ENCODE measurements at regions not wholly inside any gene's neighbourhood (a gene's known extent, or its start where the extent isn't known, plus 50 kb on each side); places are given as distances from the start of the nearest gene placed in this dataset.

DNA sequence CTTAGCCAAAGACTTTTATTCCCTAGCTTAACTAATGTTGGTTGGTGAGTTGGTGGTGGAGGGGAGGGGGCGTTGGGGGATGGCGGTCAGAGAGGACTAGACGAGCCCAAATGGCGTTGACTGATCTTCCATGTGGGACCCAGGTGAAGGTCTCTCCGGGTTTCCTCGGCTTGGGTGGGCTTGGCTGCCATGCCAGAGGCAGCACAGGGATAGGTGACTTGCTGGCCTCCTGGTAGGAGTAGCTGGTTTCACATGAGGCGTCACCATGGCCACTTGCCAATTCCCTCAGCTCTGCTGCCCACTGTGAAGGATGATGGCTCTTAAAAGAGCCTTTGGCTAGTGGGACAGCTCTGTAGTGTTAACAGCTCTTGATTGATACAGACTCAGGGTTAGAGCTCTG, 1337.0 kb upstream of the FAM98A start:
- TF ChIP-seq, protein P1, sequence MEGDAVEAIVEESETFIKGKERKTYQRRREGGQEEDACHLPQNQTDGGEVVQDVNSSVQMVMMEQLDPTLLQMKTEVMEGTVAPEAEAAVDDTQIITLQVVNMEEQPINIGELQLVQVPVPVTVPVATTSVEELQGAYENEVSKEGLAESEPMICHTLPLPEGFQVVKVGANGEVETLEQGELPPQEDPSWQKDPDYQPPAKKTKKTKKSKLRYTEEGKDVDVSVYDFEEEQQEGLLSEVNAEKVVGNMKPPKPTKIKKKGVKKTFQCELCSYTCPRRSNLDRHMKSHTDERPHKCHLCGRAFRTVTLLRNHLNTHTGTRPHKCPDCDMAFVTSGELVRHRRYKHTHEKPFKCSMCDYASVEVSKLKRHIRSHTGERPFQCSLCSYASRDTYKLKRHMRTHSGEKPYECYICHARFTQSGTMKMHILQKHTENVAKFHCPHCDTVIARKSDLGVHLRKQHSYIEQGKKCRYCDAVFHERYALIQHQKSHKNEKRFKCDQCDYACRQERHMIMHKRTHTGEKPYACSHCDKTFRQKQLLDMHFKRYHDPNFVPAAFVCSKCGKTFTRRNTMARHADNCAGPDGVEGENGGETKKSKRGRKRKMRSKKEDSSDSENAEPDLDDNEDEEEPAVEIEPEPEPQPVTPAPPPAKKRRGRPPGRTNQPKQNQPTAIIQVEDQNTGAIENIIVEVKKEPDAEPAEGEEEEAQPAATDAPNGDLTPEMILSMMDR (IDR thresholded peaks at IDR 0.05; ENCODE audit: insufficient read depth, low read depth, low read length) = no peak
- no peak for TF ChIP-seq EZH2 (IDR thresholded peaks at IDR 0.05; ENCODE audit: insufficient read depth, low read length)
